Stimulated activated CD8-positive, alpha-beta memory T cell treated with anti-CD3 and anti-CD28 coated beads, Interleukin-12 subunit alpha, Interleukin-12 subunit beta, amount 100 ng/mL, for 24 hours (primary cell): ENCODE measurements at regions not wholly inside any gene's neighbourhood (a gene's known extent, or its start where the extent isn't known, plus 50 kb on each side); places are given as distances from the start of the nearest gene placed in this dataset.

Experiments
- DNase-seq: peaks from one replicate; pipeline ENCODE4 v3.0.0-alpha.2; 2020; ENCODE audit errors: extremely low read depth

- DNase-seq = no peak
Measured at GRCh38 chr5:125176005-125176390, 429.6 kb upstream of the ZNF608 start.

- no peak for DNase-seq
Measured at GRCh38 chr5:125177340-125177739, 430.9 kb upstream of the ZNF608 start.

DNA sequence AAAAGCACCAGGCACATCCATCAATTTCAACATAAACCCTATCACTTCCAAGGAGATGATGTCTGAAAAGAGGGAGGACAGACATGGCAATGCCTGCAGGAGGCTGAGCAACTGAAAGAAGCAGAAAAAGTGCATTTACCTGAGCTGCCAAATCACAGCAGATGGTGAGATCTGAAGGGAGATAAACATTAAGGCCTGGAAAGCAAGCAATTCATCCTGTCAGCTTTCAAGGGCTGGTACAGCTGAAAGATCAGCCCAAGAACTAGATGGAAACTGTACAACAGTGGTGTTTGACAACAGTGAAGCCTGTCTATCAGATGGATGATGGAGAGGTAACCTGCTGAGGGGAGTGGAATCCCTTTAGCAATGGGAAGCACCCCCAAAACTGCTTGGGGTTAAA is 433.2 kb upstream of the ZNF608 start:
- no peak for DNase-seq

DNA sequence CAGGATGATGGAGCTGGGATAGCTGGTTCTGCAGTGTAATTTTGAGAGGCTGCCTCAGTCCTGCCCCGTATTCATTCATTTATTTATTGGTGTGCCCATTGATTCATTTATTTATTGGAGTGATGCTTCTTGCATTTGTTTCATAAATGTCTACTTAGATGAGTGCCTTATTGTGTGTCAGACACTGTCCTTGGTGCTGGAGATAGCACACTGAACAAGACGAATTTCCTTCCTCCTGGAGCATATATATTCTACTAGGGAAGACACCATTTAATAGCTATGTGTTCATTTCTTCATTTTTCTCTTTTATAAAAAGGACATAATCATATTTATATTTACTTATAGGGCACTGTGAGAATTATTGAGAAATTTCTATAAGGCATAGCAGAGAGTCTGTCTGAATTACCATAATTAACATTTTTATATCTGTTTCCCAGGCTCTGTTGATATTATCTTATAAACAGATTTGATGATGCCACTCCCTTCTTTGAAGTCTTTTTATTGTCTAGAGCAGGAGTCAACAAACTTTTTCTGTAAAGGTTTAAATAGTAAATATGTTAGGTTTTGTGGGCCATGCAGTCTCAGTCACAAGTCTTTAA is 433.9 kb upstream of the ZNF608 start:
- no peak for DNase-seq

- DNase-seq = no peak
Measured at GRCh38 chr5:125181159-125181558, 434.7 kb upstream of the ZNF608 start.

GRCh38 chr5:125181955-125182354 is 435.5 kb upstream of the ZNF608 start:
- no peak for DNase-seq

DNA sequence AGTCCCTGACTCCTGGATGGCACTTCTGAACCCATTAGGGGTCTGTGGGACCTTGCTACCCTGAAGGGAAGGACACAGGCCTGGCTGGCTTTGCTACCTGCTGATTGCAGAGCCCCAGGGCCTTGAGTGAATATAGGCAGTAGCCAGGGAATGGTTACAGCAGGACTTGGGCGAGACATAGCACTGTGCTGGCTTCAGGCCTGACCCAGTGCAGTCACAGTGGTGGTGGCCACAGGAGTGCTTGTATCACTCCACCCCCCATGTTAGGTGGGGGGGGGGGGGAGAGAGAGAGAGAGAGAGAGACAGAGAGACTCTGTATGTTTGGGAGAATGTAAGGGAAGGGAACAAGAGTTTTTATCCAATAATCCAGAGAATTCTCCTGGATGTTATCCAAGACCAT is 439.3 kb upstream of the ZNF608 start:
- DNase-seq = no peak

GRCh38 chr5:125186911-125187375 is 440.5 kb upstream of the ZNF608 start:
- DNase-seq = no peak

- no peak for DNase-seq
Measured at GRCh38 chr5:125189531-125189941, 443.1 kb upstream of the ZNF608 start.

DNA sequence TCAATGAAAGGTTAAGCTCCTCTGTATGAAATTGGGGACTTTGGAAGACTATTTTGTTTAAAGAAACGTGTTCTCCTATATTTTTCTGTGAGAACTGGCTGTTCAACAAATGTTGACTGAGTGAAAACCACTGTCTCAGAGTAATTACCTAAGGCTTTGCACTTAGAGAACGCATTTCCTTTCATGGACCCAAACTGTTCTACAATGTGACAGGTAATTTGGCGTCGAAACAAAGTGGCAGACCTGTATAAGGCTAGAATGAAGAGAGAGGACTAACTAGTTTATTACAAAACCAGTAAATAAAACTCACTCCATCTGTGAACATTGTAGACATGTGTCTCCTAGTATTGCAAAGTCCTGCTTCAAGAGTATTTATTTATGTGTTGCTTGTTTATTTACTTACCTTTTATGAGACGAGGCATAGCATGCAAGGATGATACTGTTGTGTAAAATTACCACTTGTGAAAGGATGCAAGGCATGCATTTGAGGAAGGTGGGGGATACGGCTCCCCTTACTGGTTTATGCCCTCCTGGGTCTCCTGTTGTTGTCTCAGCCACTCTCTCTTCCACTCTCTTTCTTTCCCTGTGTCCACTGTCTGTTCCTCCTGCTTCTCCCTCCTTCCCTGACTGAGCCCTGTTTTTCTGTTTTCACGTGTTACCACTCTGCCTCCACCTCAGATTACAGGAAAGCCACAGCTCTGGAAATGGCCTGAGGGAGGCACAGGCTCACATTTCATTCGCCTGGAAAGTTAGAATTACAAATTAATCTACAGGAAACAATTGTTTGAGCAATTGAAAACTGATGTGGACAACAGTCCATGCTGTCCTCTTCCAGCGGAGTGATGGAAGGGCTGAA is 444.0 kb upstream of the ZNF608 start:
- no peak for DNase-seq

GRCh38 chr5:125194883-125195282 is 448.4 kb upstream of the ZNF608 start:
- DNase-seq = no peak

- no peak for DNase-seq
Measured at GRCh38 chr5:125196481-125197111, 450.2 kb upstream of the ZNF608 start.

- DNase-seq = no peak
Measured at GRCh38 chr5:125197321-125197720, 450.9 kb upstream of the ZNF608 start.

- DNase-seq = no peak
Measured at GRCh38 chr5:125198270-125198974, 452.0 kb upstream of the ZNF608 start.

DNA sequence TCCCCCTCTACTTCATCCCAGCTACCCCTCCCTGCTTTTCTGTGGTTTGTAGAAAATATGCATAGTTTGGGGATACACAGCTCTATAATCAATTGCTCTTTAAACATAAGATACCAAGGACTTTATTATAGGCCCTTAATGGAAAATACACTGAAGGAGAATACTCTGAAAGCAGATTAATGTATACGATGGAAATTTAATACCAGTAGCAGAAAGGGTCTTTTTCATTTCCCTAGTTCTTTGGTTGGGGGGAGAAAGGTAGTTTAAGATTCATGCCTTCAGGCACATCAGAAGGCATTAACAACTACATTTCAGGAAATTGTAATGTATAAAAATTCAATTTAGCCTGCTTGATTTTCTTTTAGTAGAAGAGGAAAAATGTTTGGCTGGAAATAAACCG is 452.9 kb upstream of the ZNF608 start:
- DNase-seq = no peak

DNA sequence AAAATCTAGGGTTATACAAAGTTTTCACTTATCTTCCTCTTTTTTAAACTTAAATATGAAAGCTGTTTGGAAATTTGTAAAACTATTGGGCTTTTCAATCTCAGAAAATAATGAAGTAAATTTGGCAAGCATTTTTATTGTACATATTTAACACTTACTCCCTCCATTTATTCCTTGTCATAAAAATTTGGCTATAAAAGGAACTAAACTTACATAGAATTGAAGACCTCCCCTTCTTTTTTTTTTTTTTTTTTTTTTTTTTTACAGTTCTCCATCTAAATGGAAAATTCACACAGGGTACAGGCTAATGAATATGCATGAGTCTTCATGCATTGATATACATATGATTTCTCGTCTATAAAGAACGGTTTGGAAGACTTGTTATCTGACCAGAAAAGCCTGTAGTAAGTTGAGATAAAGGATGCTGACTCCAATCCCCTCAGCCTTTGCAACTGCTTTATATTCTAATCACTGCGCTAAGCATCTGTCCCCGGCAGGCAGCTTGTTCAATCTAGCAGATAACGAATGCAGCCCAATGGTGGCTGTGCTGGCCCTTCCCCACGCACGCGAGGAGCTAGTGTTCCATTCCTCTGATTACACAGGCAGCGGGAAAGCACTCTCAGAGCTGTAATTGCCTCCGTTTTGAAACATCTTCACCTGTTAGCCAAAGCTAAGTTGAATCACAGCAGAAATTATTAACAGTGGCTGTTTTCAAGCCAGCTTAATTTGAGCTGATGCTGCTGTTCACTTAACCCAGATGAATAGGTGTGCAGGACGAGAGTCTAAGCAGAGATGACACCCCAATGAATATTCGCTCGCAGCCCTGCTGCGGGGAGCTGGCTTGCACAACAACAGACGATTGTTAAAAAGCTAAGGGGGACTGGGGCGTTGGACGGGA is 453.8 kb upstream of the ZNF608 start:
- DNase-seq = no peak

DNA sequence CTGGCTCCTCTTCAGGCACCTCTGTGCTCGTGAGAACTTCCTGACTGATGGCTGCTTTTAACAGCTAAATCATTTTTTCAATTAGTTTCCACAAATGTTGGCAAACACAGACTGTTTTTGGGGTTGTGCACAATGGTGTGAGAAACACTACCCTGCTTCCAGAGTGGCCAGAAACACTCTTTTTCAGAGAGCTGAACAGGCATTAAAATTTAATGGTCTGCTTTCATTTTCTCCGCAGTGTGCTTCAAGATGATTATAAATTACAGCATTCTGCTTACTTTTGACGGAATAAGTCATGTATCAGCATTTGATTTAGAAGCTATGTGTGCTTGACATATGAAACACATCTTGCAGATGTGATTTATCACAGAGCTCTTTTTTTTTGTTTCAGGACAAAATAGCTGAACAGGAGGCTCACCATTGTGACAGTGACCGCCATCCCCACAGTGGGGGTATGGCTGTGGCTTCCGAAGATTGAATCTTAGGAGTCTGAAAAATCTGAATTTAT is 454.5 kb upstream of the ZNF608 start:
- DNase-seq = no peak

- no peak for DNase-seq
Measured at GRCh38 chr5:125201446-125202052, 455.1 kb upstream of the ZNF608 start.

DNA sequence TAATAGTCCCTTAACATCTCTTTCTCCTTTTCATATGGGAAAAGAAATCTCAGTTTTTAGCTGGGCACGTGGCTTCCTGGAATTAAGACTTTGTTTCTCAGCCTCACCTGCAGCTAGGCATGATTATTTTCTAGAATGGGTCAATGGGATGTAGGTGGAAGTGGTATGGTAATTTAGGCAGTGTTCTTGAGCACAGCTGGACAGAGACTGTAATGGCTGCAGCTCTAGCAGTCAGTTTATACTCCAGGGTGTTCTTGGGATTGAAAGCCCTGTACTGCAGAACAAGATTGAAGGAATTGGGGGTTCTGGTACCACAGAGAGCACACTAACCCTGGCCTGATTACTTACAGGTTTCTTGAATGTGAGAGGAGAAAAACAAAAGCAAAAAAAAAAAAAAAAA is 455.9 kb upstream of the ZNF608 start:
- no peak for DNase-seq

GRCh38 chr5:125202871-125203438 is 456.5 kb upstream of the ZNF608 start:
- no peak for DNase-seq
